Stomach (tissue), 8 donors: ENCODE measurements at regions not wholly inside any gene's neighbourhood (a gene's known extent, or its start where the extent isn't known, plus 50 kb on each side); places are given as distances from the start of the nearest gene placed in this dataset.

Experiments
- DNase-seq, 2 donors: peaks; one replicate each; pipeline versions ENCODE4 v3.0.0 to v3.0.0-alpha.2; 2013 to 2019
- H3K27ac ChIP-seq, 5 donors: fragments of 200-600 bp in 4 of 5; sonication (generic) in 4 of 5; one replicate each; pipeline ENCODE4 v1.5.1; 2013 to 2019; ENCODE audit warnings: mild to moderate bottlenecking in 1 of 5, moderate library complexity in 1 of 5
- H3K27me3 ChIP-seq, 3 donors: fragments of 200-600 bp; sonication (generic); one replicate each; pipeline ENCODE4 v1.5.1; 2017 to 2019; ENCODE audit warnings: mixed run types in 1 of 3
- H3K36me3 ChIP-seq, 4 donors: fragments of 200-600 bp; sonication (generic); 1 replicate in 3 of 4; 2 replicates in 1 of 4; pipeline ENCODE4 v1.5.1; 2016 to 2019
- H3K4me1 ChIP-seq, 4 donors: fragments of 200-600 bp; sonication (generic); one replicate each; pipeline ENCODE4 v1.5.1; 2016 to 2019
- H3K4me3 ChIP-seq, 4 donors: fragments of 200-600 bp; sonication (generic) in 3 of 4; one replicate each; pipeline ENCODE4 v1.5.1; 2016 to 2019; ENCODE audit warnings: mild to moderate bottlenecking in 1 of 4
- H3K9me3 ChIP-seq, 4 donors: fragments of 200-600 bp; sonication (generic); one replicate each; pipeline ENCODE4 v1.5.1; 2016 to 2019
- CTCF ChIP-seq, 7 experiments: fragments of 450-650 bp in 4 of 7; fragments of 200-600 bp in 3 of 7; sonication (generic) in 3 of 7; IDR thresholded peaks; one replicate each; pipeline ENCODE4 v1.5.1; 2016 to 2019; ENCODE audit warnings: antibody characterized with exemption in 7 of 7, control low read depth in 2 of 7, mild to moderate bottlenecking in 1 of 7
- EP300 ChIP-seq: sonication (generic); formaldehyde crosslinking; IDR thresholded peaks from one replicate; pipeline ENCODE4 v1.6.1; 2017; ENCODE audit warnings: antibody characterized with exemption
- POLR2A ChIP-seq, 4 donors: fragments of 450-650 bp; IDR thresholded peaks; one replicate each; pipeline ENCODE4 v1.6.1; 2016; ENCODE audit warnings: antibody characterized with exemption in 4 of 4, control low read depth in 2 of 4, mild to moderate bottlenecking in 1 of 4, moderate library complexity in 1 of 4
- POLR2AphosphoS5 ChIP-seq, 3 donors: sonication (generic); formaldehyde crosslinking; IDR thresholded peaks; one replicate each; pipeline ENCODE4 v1.6.1; 2016; ENCODE audit warnings: antibody characterized with exemption in 3 of 3
- WGBS, 5 donors: extraction: QIAGEN DNeasy Blood & Tissue Kit in 3 of 5; methylation state at CpG; one replicate each; pipeline versions ENCODE4 v1.1.5 to v1.1.7; 2013 to 2018; 5-methylcytosine and 5-hydroxymethylcytosine counted together
- intact Hi-C: fragments of 100-400 bp; cut with DNase I; formaldehyde crosslinking; loops from one replicate; pipeline ENCODE4 v1.15.1; 2023; ENCODE audit warnings: low total_unique reads
- donor health status: healthy with polysubstance abuse.
- donor health status: Bipolar disorder and iron deficiency.
- donor health status: healthy.

- WGBS, 5 donors = 62 to 80% (median 68%) methylated on average over 9 to 10 of the region's 10 CpGs
- no peak for DNase-seq
- TF ChIP-seq CTCF (IDR thresholded peaks at IDR 0.05) (no peak), POLR2A (IDR thresholded peaks at IDR 0.05) (no peak), POLR2AphosphoS5 (IDR thresholded peaks at IDR 0.05) (no peak), EP300 (no peak)
- Histone ChIP-seq H3K27me3 (peaks cover 0 to 28% (median 0%) of the 10 kb centered on the region in 3 donors), H3K36me3 (no peaks in the 10 kb centered on the region), H3K9me3 (no peaks in the 10 kb centered on the region), H3K27ac (no peak overlapping the region), H3K4me1 (peaks cover 0 to 30% (median 10%) of the 10 kb centered on the region in 4 donors), H3K4me3 (no peak overlapping the region)
- intact Hi-C loops = no loop called here
These were observed 51.3 kb upstream of the PRDM11 start for GRCh38 chr11:45094958-45095690.

- H3K4me3 ChIP-seq = no peak overlapping the region
- peaks cover 0 to 30% (median 10%) of the 10 kb centered on the region in 4 donors for H3K4me1 ChIP-seq
- DNase-seq = no peak
- no peak overlapping the region for H3K27ac ChIP-seq
- no peaks in the 10 kb centered on the region for H3K9me3 ChIP-seq
- TF ChIP-seq CTCF (IDR thresholded peaks at IDR 0.05) (no peak), EP300 (no peak), POLR2AphosphoS5 (IDR thresholded peaks at IDR 0.05) (no peak), POLR2A (IDR thresholded peaks at IDR 0.05) (no peak)
- intact Hi-C loops = no loop called here
- H3K27me3 ChIP-seq = peaks cover 0 to 32% (median 0%) of the 10 kb centered on the region in 3 donors
- 79 to 87% (median 81%) methylated on average over 6 of the region's 6 CpGs for WGBS, 5 donors
- no peaks in the 10 kb centered on the region for H3K36me3 ChIP-seq
These were observed 50.8 kb upstream of the PRDM11 start for GRCh38 chr11:45095691-45096010.

- H3K9me3 ChIP-seq = no peaks in the 10 kb centered on the region
- DNase-seq = no peak
- H3K36me3 ChIP-seq = no peaks in the 10 kb centered on the region
- H3K4me1 ChIP-seq = peaks cover 0 to 26% (median 9%) of the 10 kb centered on the region in 4 donors
- no peak overlapping the region for H3K27ac ChIP-seq
- 64 to 71% (median 65%) methylated on average over 4 of the region's 4 CpGs for WGBS, 5 donors
- intact Hi-C loops = no loop called here
- TF ChIP-seq CTCF (IDR thresholded peaks at IDR 0.05) (no peak), POLR2AphosphoS5 (IDR thresholded peaks at IDR 0.05) (no peak), EP300 (no peak), POLR2A (IDR thresholded peaks at IDR 0.05) (no peak)
- peaks cover 0 to 35% (median 0%) of the 10 kb centered on the region in 3 donors for H3K27me3 ChIP-seq
- H3K4me3 ChIP-seq = no peak overlapping the region
These were observed 49.8 kb upstream of the PRDM11 start for GRCh38 chr11:45096636-45097035.
